ENCODE measurements at regions not wholly inside any gene's neighbourhood (a gene's known extent, or its start where the extent isn't known, plus 50 kb on each side); places are given as distances from the start of the nearest gene placed in this dataset.

- H3K4me1 Mint-ChIP-seq = peaks cover 18% of the 10 kb centered on the region
- Histone ChIP-seq H3K4me1 (ENCODE audit: control insufficient read depth, insufficient read depth, low read length) (peaks cover 6% of the 10 kb centered on the region), H3K27me3 (ENCODE audit: control insufficient read depth, insufficient read depth, low read length, poor library complexity, severe bottlenecking) (peaks cover 87% of the 10 kb centered on the region), H3K9ac (ENCODE audit: extremely low read depth, low read length, poor library complexity, severe bottlenecking) (no peak overlapping the region), H3K9me3 (ENCODE audit: control insufficient read depth, low read length) (no peaks in the 10 kb centered on the region), H3K36me3 (ENCODE audit: control insufficient read depth, insufficient read depth, low read length) (no peaks in the 10 kb centered on the region), H3K27ac (ENCODE audit: low read depth, low read length) (peak overlapping the region; percentile 16), H3K4me3 (ENCODE audit: low read length) (no peak overlapping the region)
- H3K27ac Mint-ChIP-seq = no peak overlapping the region
- peaks cover 78% of the 10 kb centered on the region for H3K27me3 Mint-ChIP-seq (ENCODE audit: insufficient read depth)
- TF ChIP-seq CTCF (conservative IDR thresholded peaks at IDR 0.05) = no peak
- no peak for DNase-seq
- no peaks in the 10 kb centered on the region for H3K36me3 Mint-ChIP-seq (ENCODE audit: low read depth)
- WGBS, 2 experiments (ENCODE audit: insufficient coverage in 1 of 2, insufficient read length in 1 of 2) = 84 to 94% methylated on average over 3 to 5 of the region's 5 CpGs
- no peaks in the 10 kb centered on the region for H3K9me3 Mint-ChIP-seq
- H3K4me3 Mint-ChIP-seq = no peak overlapping the region
Observed at GRCh38 chr15:69538379-69538778, 85.8 kb downstream of the RPLP1 start.

GRCh38 chr15:69539345-69539744 is 86.7 kb downstream of the RPLP1 start:
- peaks cover 6% of the 10 kb centered on the region for H3K4me1 ChIP-seq (ENCODE audit: control insufficient read depth, insufficient read depth, low read length)
- H3K4me3 Mint-ChIP-seq = no peak overlapping the region
- H3K27ac Mint-ChIP-seq = no peak overlapping the region
- WGBS, 2 experiments (ENCODE audit: insufficient coverage in 1 of 2, insufficient read length in 1 of 2) = 94% methylated on average over 8 to 11 of the region's 11 CpGs
- H3K36me3 ChIP-seq (ENCODE audit: control insufficient read depth, insufficient read depth, low read length) = no peaks in the 10 kb centered on the region
- no peak overlapping the region for H3K27ac ChIP-seq (ENCODE audit: low read depth, low read length)
- H3K27me3 Mint-ChIP-seq (ENCODE audit: insufficient read depth) = peaks cover 85% of the 10 kb centered on the region
- peaks cover 18% of the 10 kb centered on the region for H3K4me1 Mint-ChIP-seq
- H3K9ac ChIP-seq (ENCODE audit: extremely low read depth, low read length, poor library complexity, severe bottlenecking) = no peak overlapping the region
- no peaks in the 10 kb centered on the region for H3K9me3 ChIP-seq (ENCODE audit: control insufficient read depth, low read length)
- no peak for TF ChIP-seq CTCF (conservative IDR thresholded peaks at IDR 0.05)
- no peaks in the 10 kb centered on the region for H3K36me3 Mint-ChIP-seq (ENCODE audit: low read depth)
- H3K9me3 Mint-ChIP-seq = no peaks in the 10 kb centered on the region
- H3K27me3 ChIP-seq (ENCODE audit: control insufficient read depth, insufficient read depth, low read length, poor library complexity, severe bottlenecking) = peaks cover 92% of the 10 kb centered on the region
- no peak for DNase-seq
- no peak overlapping the region for H3K4me3 ChIP-seq (ENCODE audit: low read length)

- Mint-ChIP-seq H3K9me3 (no peaks in the 10 kb centered on the region), H3K4me1 (peaks cover 18% of the 10 kb centered on the region), H3K4me3 (no peak overlapping the region), H3K27ac (no peak overlapping the region), H3K36me3 (ENCODE audit: low read depth) (no peaks in the 10 kb centered on the region), H3K27me3 (ENCODE audit: insufficient read depth) (peaks cover 93% of the 10 kb centered on the region)
- TF ChIP-seq CTCF (conservative IDR thresholded peaks at IDR 0.05) = no peak
- H3K9ac ChIP-seq (ENCODE audit: extremely low read depth, low read length, poor library complexity, severe bottlenecking) = no peak overlapping the region
- no peaks in the 10 kb centered on the region for H3K36me3 ChIP-seq (ENCODE audit: control insufficient read depth, insufficient read depth, low read length)
- peaks cover 6% of the 10 kb centered on the region for H3K4me1 ChIP-seq (ENCODE audit: control insufficient read depth, insufficient read depth, low read length)
- no peak overlapping the region for H3K27ac ChIP-seq (ENCODE audit: low read depth, low read length)
- no peak overlapping the region for H3K4me3 ChIP-seq (ENCODE audit: low read length)
- 87 to 95% methylated on average over 4 to 9 of the region's 9 CpGs for WGBS, 2 experiments (ENCODE audit: insufficient coverage in 1 of 2, insufficient read length in 1 of 2)
- no peaks in the 10 kb centered on the region for H3K9me3 ChIP-seq (ENCODE audit: control insufficient read depth, low read length)
- H3K27me3 ChIP-seq (ENCODE audit: control insufficient read depth, insufficient read depth, low read length, poor library complexity, severe bottlenecking) = peaks cover 94% of the 10 kb centered on the region
- no peak for DNase-seq
Observed at GRCh38 chr15:69540622-69541021, 88.0 kb downstream of the RPLP1 start.

Data from endodermal cell (in vitro differentiated cells).